ENCODE measurements at regions not wholly inside any gene's neighbourhood (a gene's known extent, or its start where the extent isn't known, plus 50 kb on each side); places are given as distances from the start of the nearest gene placed in this dataset.

DNA sequence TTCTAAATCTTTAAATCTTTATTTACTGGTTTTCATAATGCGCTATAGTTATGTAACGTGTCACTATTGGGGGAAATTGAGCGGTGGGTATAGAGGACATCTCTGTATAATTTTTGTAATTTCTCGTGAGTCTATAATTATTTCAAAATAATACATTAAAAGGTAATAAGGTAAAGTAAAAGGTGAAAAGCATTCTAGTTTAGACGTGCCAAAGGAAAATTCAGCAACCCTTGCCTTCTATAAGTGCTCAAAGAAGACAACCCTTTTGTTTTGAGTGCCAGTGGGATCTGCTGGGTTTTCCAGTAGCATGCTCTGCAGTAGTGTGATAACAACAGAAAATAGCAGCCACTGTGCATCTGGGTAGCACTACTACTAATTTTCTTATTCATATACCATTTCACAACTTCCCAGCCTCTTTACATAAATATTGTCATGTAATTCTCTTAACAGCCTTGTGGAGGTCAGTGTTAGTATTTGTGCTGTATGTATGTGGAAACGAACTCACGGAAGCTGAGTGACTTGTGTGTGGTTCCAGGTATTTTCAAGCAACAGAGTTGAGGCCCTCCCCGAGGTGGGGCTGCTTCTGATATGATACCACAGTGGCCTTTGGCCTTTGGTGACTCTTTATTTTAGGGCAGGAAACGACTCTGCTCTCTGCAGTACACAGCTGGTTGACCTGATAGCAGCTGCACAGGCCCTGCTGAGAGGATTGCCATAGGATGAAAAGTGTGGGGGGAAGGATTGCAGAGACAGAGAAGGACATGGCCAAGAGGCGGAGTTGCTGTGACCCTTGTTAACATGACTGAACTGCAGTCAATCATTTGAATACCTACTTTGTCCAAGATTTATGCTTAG lies 104.5 kb downstream of the TDRD15 start:
- TF ChIP-seq, protein P1, sequence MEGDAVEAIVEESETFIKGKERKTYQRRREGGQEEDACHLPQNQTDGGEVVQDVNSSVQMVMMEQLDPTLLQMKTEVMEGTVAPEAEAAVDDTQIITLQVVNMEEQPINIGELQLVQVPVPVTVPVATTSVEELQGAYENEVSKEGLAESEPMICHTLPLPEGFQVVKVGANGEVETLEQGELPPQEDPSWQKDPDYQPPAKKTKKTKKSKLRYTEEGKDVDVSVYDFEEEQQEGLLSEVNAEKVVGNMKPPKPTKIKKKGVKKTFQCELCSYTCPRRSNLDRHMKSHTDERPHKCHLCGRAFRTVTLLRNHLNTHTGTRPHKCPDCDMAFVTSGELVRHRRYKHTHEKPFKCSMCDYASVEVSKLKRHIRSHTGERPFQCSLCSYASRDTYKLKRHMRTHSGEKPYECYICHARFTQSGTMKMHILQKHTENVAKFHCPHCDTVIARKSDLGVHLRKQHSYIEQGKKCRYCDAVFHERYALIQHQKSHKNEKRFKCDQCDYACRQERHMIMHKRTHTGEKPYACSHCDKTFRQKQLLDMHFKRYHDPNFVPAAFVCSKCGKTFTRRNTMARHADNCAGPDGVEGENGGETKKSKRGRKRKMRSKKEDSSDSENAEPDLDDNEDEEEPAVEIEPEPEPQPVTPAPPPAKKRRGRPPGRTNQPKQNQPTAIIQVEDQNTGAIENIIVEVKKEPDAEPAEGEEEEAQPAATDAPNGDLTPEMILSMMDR (IDR thresholded peaks at IDR 0.05): no peak

DNA sequence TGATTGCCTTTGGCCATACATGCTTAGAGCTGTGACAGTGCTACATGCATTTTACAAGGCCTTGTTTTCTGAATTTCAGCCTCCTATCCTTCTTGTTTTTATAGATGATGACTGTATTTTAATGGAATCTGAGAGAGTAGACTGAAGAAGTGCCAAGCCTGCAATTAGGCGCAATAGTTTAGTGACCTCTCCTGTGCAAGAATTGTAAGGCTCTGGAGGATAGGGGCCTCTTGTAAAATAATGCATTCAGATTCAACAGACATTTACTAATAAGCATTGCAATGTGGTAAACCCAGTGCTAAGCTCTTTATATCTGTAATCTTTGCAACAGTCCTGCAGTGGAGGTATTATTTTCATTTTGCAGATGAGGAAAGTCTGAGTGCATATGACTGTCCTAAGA lies 105.5 kb downstream of the TDRD15 start:
- TF ChIP-seq, protein P1 (IDR thresholded peaks at IDR 0.05): no peak

DNA sequence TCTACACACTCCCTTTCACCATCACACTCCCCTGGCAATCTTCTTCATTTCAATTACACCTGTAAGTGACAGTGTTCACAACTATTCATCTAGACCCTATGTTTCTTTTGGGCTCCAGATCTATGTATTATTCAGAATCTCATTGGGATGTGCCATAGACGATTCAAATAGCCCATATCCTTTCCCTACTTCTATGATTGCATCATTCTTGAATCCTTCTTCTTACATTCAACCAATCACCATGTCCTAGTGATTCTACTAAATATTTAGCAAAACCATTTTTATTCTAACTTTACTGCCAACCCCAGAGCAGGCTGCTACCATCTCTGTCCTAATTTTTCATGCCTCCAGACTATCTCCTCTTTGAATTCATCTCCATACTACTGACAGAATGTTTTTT lies 106.4 kb downstream of the TDRD15 start:
- TF ChIP-seq, protein P1 (IDR thresholded peaks at IDR 0.05): no peak

DNA sequence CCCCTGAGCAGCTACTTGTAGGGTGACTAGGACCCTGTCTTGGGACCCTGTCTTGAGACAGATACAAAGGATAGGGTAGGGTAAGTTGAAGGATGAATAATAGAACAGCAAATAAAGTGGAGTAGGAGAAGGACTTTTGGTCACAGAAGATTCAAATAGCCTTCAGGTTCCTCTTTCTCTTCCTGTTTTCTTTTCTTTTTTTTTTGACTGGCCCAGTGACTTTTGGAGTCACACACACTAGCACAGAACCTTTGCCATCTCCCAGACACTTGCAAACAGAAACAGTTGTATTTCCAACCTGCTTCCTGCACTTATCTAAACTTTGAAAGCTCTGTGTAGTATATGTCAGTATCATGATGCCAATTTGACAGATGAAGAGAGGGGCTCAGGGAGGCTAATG lies 108.2 kb downstream of the TDRD15 start:
- TF ChIP-seq, protein P1 (IDR thresholded peaks at IDR 0.05): no peak

DNA sequence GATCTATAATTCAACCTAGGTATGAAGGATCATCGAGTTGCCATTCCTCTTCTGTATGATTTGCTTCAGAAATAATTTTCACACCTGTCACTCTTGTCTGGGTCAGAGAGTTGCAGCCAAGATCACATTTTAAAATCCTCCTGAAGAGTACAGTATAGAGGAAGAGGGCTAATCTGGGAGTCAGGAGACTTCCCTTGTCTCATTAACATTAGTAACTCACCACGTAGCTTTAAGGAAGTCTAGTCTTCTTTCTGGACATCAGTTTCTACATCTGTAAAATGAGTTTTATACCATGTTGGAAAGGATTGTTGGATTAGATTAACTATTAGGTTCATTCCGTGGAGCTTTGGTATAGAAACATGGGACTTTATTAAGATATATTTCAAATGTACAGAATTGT lies 109.4 kb downstream of the TDRD15 start:
- TF ChIP-seq, protein P1 (IDR thresholded peaks at IDR 0.05): no peak

DNA sequence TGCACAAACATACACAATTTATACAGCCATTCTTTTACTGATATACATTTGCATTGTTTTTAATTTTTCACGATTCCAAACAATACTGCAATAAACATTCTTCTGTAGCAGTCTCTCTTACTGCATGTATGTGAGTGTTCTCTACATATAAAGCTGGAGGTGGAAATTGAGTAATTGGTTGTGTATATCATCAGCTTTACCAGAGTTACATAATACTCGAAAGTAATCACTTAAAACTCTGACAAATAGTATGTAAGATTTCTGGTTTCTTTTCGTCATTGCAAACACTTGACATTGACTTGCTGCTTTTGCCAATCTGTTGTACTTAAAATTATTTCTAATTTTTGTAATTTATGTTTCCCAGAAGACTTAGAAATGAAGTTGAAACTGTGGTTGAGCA lies 110.2 kb downstream of the TDRD15 start:
- TF ChIP-seq, protein P1 (IDR thresholded peaks at IDR 0.05): no peak

DNA sequence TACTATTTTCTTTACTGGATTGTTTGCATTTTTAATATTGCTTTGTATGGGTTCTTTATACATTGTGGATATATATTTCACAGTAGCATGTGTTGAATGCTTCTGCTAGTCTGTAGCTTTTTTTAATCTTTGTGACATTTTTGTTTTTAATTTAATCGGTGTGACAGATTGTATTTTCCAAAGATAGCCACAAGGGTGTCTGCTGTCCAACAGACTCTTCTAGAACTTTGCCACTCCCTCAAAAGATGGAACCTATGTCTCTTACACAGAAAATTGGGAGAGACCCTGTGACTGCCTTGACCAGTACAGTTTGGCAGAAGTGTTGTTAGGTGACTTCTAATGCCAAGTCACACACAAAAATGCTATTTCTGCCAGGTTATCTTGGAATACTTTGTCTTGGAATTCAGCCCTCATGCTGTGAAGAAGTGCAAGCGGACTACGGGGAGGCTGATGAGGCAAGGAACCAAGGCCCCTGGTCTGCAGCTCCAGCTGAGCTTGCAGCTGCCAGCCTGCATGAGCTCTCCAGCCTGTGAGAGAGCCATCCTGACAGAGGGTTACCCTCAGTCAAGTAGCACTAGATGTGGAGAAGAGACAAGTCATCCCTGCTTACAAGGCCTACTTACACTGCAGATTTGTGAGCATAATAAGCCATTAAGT lies 110.8 kb downstream of the TDRD15 start:
- TF ChIP-seq, protein P1 (IDR thresholded peaks at IDR 0.05): no peak

Data from LNCAP (cell line).